Raji (cell line): ENCODE measurements at regions not wholly inside any gene's neighbourhood (a gene's known extent, or its start where the extent isn't known, plus 50 kb on each side); places are given as distances from the start of the nearest gene placed in this dataset.

Experiments used
- POLR2A ChIP-seq: IDR thresholded peaks from 2 replicates; pipeline ENCODE4 v1.6.1; 2011; ENCODE audit warnings: low read depth, low read length, control low read depth; ENCODE audit not compliant: insufficient read depth

DNA sequence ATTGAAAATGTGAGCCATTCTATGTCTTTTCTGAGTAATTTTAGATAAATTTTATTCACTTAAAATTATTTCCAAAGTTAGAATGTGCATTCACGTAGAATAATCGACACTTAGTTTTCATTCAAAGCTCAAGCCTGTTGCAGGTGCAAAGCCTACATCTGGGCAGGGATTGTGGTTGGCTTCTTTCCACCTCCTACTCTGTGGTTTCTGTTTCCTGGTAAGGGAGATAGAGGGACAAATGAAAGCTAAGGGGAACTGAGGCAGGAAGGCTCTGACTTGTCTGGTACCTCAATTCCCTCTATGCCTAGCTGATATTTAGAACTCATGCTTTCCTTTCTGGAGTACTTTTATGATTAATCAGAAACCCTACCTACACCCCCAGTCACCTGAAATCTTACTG lies 251.2 kb upstream of the DPYD start:
- TF ChIP-seq POLR2A: no peak

DNA sequence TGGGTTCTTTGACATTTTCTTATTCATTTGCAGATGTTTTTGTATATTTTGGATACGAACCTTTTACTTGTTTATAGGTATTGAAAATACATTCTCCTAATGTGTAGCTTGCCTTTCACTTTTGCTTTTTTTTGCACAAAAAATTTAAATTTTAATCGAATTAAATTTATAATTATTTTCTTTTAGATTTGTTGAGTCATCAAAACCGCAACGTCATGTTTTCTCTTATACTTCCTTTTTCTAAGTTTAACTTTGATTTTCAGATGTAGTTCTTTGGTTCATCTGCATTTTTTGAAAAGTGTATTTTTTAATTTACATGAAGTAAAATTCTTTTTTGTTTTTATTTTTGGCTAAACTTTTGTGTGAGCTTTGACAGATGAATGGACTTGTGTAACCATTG lies 243.7 kb upstream of the DPYD start:
- TF ChIP-seq POLR2A: no peak

DNA sequence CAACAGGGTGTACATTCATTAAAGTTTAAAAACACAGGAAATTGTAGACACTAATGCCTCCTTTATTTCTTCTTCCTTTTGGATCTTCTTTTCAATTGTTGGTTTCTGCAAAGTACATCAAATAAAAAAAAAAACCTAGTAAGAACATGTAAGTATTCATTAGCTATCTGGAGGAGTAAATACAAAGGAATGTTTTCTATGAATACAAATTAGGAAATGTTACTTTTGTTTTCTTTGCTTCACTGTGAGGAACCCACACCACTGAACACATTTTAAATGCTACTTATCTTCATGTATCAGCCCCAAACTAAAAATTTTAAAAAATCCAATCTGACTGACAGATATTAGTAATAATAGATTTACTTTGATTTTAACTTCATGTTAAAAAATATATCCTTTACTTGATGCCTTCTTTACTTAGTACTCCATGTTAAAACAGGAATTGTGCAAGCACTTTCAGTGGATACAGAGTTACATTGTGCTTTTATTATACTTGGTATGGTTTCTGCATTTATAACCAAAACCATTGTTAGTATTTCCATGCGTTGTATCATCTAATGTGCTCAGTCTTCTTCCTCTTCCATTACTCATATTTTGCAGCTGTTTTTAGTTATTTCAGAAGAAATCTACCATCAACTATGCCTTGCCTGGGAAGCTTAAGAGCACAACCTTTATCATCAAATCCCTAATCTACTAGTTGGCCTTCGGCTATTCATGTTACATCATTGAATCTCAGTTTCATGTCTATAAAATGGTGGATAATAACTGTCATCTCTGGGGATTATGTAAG lies 236.9 kb upstream of the DPYD start:
- TF ChIP-seq POLR2A: no peak

DNA sequence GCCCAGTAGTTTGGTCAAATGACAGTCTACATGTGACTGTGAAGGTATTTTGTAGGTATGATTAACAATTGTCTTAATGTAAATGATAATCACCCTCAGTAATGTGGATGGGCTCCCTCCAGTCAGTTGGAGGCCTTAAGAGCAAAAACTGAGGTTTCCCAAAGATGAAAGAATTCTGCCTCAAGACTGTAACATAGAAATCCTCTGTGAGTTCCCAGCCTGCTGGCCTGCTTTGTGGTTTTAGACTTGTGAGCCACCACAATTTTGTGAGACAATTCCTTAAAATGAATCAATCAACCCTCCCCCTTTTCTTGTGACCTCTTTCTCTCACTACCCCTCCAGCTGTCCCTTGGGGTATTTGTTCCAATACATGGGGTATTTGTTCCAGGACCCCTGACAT lies 226.4 kb upstream of the DPYD start:
- TF ChIP-seq POLR2A: no peak

DNA sequence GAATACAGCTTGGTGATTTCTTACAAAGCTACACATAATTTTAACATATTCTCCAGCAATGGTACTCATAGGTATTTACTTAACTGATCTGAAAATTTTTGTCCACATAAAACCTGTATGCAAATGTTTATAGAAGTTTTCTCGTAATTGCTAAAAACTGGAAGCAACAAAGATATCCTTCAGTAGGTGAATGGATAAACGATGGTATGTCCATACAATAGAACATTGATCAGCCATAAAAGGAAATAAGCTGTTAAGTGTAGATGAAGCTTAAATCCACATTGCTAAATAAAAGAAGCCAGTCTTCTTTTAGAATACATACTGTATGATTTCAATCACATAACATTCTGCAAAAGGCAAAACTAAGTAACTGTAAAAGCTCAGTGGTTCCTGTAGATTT lies 224.8 kb upstream of the DPYD start:
- TF ChIP-seq POLR2A: no peak

DNA sequence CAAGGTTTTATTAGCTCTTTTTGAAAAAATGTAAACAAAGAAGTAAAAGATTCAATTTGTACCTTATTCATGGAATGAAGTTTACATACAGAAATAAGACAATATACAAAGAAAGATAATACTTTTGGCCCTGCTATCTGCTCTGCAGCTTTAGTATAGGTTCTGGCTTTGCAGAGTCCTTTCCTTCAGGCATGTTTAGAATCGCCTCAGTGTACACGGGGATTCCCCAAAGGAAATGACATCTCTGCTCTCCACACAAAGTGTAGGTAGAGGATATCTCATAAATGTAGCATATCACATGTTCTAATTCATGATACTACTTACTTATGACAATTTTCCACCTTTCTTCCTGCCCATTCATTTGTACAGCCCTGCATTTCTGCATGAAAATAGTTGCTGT lies 222.6 kb upstream of the DPYD start:
- TF ChIP-seq POLR2A: no peak

DNA sequence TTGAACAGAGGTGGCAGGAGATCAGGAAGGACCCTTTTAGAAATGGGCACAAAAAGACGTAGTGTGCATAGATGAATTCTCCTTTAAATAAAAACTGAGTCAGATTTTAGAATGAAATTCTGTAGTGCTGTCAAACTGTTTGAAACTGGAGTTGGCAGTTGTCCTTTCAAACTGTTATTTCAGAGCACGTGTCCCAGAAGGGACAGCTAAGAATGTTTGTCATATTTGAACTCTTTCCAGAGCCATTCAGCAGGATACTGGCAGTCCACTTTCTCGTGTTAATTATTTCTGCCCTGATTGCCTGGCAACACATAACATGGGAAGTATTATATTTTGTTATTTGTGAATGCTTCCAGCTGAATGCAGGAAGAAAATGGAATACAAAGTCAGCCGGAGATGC lies 212.3 kb upstream of the DPYD start:
- TF ChIP-seq POLR2A: no peak

DNA sequence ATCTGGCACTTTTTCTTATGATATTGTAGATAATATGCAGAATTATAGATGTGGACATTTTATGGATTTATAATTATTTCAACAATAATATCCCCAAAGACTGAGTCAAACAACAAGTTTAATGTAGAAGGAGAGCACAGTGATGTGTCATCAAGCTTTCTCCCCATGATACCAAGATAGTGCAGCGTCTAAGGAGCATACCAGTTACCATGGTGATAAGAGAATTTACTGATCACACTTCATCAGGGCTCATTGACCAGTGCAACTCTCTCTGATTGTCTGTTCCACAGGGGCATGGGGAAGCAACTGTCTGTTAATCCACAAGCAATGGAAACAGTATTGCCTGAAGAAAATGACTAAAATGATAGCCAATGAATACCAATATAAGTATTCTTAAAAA lies 209.6 kb upstream of the DPYD start:
- TF ChIP-seq POLR2A: no peak

DNA sequence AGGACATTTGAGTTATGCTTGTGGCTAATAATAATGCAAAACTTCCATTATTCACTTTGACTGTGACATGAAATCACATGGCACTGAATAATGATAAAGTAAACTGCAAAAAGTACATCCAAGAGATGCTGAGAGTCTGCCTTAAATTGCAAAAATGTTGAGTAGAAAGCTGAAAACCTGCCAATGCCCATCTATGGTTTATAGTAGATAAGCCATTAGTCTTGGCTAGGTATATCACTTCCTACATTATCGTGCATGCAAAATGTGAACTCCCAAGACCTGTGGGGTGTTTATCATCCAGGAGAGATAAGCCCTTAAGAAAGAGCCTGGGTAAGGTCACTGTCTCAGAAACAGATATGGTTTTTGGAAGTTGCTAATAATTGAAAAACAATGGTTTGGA lies 208.7 kb upstream of the DPYD start:
- no peak for TF ChIP-seq POLR2A

DNA sequence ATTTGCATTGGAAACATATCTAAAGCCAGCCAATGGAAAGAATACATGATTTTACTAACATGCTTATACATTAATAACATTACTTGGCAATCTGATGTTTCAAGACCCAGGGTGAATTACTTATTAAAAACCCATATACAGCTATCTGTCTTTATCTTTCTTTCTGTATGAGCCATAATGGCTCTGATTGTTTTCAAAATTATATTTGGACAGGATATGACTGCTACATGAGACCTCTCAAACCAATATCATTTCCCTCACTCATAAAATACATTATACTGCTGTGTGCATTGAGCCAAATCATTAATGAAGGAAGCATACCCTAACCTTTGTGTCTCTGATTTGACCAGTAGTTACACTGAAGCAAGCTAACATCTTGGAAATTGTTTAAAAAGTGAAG lies 205.9 kb upstream of the DPYD start:
- TF ChIP-seq POLR2A: no peak

DNA sequence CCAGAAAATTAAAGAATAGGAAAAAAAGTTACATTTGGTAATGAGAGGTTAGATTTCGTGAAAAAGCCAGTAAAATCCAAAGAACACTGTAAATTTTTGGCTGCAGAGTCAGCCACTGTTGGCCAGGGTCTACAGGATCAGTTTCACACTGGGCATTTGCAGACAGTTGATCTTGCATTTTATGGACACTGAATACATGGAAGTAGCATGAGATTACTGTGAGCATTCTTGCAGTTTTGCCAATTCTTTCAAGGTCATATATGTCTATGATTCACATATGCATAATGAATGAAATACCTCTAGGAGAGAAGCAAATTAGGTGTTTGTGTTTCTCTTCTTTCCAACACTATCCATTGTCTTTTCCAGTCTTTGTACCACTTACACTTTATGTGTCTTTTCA lies 200.8 kb upstream of the DPYD start:
- TF ChIP-seq POLR2A: no peak

DNA sequence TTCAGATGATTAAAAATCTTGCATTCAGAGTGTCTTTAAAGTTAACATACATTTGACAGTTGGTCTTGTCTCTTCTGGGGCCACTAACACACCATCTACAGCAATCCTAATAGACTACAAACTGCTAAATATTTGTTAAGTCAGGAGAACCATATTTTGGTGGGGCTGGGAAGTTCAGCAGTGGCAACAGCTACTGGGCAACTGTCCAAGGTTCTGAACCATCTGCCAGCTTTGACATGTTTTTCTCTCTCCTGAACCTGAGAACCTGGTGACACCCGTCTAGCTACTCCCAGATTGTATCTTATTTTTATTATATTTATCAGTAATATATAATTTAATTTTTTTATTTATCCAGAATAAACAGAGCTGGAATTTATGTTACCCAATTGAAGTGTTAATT lies 199.0 kb upstream of the DPYD start:
- TF ChIP-seq POLR2A: no peak

DNA sequence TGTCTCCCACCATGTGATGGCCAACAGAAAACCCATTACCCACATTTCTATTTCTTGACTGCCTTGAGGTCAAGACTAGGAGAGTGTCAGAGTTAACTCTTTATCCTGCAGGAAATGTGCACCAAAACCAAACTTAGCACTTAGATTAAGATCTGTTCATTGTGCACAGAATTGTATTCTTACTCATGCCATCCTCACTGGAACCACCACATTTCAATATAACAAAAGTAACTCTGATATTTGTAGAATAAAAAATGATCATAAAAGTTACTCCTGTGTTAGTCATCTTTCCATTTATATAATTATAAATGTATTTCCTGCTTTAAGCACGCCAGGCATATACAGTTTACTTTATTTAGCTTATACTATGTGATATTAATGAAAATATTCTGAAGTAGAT lies 193.0 kb upstream of the DPYD start:
- TF ChIP-seq POLR2A: no peak

DNA sequence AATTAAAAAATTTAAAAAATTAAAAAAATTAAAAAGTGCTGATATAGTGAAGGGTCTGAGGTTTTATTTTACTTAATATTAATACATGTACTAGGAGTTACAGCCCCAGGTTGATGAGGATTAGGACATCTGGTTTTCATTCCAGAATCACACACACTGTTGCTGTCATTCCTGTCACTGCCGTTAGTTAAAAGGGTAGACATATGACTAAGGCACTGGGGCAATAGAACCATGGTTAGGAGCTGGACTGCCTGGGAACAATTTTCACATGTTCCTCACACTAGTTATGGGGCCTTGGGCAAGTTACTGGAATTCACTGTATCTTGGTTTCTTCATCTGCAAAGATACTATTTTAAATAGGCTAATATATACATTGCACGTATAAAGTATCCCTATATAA lies 191.8 kb upstream of the DPYD start:
- no peak for TF ChIP-seq POLR2A

DNA sequence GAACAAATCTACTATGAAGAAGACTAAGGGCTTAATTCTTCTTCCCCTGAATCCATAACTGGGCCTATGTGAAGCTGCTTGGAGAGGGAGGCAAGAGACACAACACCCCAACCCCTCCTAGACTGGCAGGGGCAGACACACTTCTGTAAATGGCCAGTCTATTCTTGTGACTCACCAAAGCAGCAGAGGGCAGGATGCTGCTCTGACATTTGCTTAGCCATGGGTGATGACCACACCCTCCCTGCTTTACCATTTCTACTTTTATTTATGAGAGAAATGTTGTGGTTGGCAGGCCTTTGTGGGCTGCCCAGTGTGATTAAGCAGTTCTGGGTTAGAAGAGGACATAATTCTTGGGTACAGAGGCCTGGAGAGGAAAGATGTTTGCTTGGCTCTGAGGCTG lies 189.8 kb upstream of the DPYD start:
- no peak for TF ChIP-seq POLR2A

DNA sequence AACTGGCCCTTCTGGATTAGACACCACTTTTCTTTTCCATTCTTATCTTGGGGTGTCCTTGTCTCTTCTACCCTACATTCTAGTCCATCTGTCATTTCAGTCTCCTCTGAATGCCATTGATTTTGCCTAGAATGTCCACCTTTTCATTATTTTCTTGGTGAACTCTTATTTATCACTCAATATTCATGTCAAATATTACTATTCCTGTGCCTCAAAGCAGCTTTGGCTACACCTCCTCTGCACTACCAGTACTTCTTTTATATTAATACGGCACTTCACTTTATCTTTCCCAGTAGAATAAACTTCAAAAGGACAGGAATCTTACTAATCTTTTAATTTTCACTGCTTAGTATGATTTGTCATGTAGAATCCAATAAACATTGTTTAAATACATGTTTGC lies 186.4 kb upstream of the DPYD start:
- TF ChIP-seq POLR2A: no peak

DNA sequence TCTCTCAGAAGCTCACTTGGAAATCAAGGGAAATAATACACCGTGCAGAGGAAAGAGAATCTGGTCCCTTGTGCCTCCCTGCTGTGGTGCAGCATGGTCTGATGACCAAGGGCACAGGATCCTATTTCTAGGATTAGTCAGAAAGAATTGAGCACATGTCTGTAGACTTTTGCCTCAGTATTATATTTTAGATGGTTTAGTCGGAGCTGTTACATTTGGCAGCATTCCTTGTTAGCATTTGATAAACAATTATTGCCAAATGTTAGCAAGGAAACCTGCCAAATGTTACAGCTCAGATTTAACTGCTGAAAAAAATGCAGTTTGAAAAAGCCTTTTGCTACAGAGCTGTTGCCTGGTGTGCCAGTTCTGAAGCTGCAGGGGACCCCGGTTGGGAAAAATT lies 183.5 kb upstream of the DPYD start:
- no peak for TF ChIP-seq POLR2A
